ENCODE measurements at regions not wholly inside any gene's neighbourhood (a gene's known extent, or its start where the extent isn't known, plus 50 kb on each side); places are given as distances from the start of the nearest gene placed in this dataset.

GRCh38 chr5:100424787-100425186, 110.4 kb upstream of the FAM174A start:
- Histone ChIP-seq H3K9ac (no peak overlapping the region), H3K36me3 (replicated peaks in 1 of 2; ENCODE audit: control insufficient read depth in 1 of 2, insufficient read depth in 2 of 2, low read length in 1 of 2) (no peaks in the 10 kb centered on the region), H4K20me1 (ENCODE audit: insufficient read depth) (no peaks in the 10 kb centered on the region), H2AFZ (ENCODE audit: low read depth) (no peak overlapping the region), H3K4me2 (no peak overlapping the region), H3F3A (replicated peaks; ENCODE audit: insufficient read depth) (no peaks in the 10 kb centered on the region), H3K9me3 (no peaks in the 10 kb centered on the region), H3K27ac (ENCODE audit: low read depth in 2 of 2, low read length in 1 of 2) (no peak overlapping the region), H3K4me3 (ENCODE audit: low read depth in 2 of 2, low read length in 1 of 2) (no peak overlapping the region), H3K27me3 (ENCODE audit: insufficient read depth) (no peaks in the 10 kb centered on the region), H3K9me2 (no peaks in the 10 kb centered on the region), H3K79me2 (ENCODE audit: insufficient read depth) (no peaks in the 10 kb centered on the region), H3K4me1 (ENCODE audit: control insufficient read depth in 1 of 2, insufficient read depth in 2 of 2, low read depth in 1 of 2, low read length in 1 of 2) (no peaks in the 10 kb centered on the region)
- 71% methylated on average over 4 of the region's 4 CpGs for WGBS (ENCODE audit: low lambda C conversion rate)
- ChIA-PET POLR2A (no interaction called here), CTCF (no interaction called here)
- TF ChIP-seq CHD2 (IDR thresholded peaks at IDR 0.05; ENCODE audit: low read length, partially characterized antibody) (no peak), SIN3A (IDR thresholded peaks at IDR 0.05; ENCODE audit: borderline replicate concordance, low read depth, low read length) (no peak), MEF2A (IDR thresholded peaks at IDR 0.05; ENCODE audit: borderline replicate concordance, low read depth) (no peak), TAF1 (IDR thresholded peaks at IDR 0.05; ENCODE audit: borderline replicate concordance, low read depth, low read length) (no peak), SMC3 (IDR thresholded peaks at IDR 0.05; ENCODE audit: low read depth, low read length) (no peak), RFX5 (IDR thresholded peaks at IDR 0.05; ENCODE audit: low read length) (no peak), FOSL2 (IDR thresholded peaks at IDR 0.05; ENCODE audit: borderline replicate concordance, low read depth) (no peak), NFIC (IDR thresholded peaks at IDR 0.05; ENCODE audit: borderline replicate concordance) (no peak), ELF1 (IDR thresholded peaks at IDR 0.05) (no peak), JUND (IDR thresholded peaks at IDR 0.05) (no peak)
- TF ChIP-seq, protein P1, sequence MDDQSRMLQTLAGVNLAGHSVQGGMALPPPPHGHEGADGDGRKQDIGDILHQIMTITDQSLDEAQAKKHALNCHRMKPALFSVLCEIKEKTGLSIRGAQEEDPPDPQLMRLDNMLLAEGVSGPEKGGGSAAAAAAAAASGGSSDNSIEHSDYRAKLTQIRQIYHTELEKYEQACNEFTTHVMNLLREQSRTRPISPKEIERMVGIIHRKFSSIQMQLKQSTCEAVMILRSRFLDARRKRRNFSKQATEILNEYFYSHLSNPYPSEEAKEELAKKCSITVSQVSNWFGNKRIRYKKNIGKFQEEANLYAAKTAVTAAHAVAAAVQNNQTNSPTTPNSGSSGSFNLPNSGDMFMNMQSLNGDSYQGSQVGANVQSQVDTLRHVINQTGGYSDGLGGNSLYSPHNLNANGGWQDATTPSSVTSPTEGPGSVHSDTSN (IDR thresholded peaks at IDR 0.05) = no peak
- no peak for DNase-seq

GRCh38 chr5:100424017-100424416, 111.2 kb upstream of the FAM174A start:
- H4K20me1 ChIP-seq (ENCODE audit: insufficient read depth) = no peaks in the 10 kb centered on the region
- H3K79me2 ChIP-seq (ENCODE audit: insufficient read depth) = no peaks in the 10 kb centered on the region
- no peaks in the 10 kb centered on the region for H3K27me3 ChIP-seq (ENCODE audit: insufficient read depth)
- H3K4me1 ChIP-seq (ENCODE audit: control insufficient read depth in 1 of 2, insufficient read depth in 2 of 2, low read depth in 1 of 2, low read length in 1 of 2) = no peaks in the 10 kb centered on the region
- no peaks in the 10 kb centered on the region for H3K36me3 ChIP-seq (replicated peaks in 1 of 2; ENCODE audit: control insufficient read depth in 1 of 2, insufficient read depth in 2 of 2, low read length in 1 of 2)
- no peak overlapping the region for H3K9ac ChIP-seq
- DNase-seq = no peak
- TF ChIP-seq CHD2 (IDR thresholded peaks at IDR 0.05; ENCODE audit: low read length, partially characterized antibody) = no peak
- TF ChIP-seq, protein P1 (IDR thresholded peaks at IDR 0.05) = no peak
- no peak for TF ChIP-seq EP300 (IDR thresholded peaks at IDR 0.05; ENCODE audit: borderline replicate concordance in 1 of 2, low read depth in 1 of 2, low read length in 1 of 2)
- TF ChIP-seq TAF1 (IDR thresholded peaks at IDR 0.05; ENCODE audit: borderline replicate concordance, low read depth, low read length) = no peak
- TF ChIP-seq SIN3A (IDR thresholded peaks at IDR 0.05; ENCODE audit: borderline replicate concordance, low read depth, low read length) = no peak
- no peak for TF ChIP-seq YY1 (IDR thresholded peaks at IDR 0.05; ENCODE audit: low read depth)
- no peak for TF ChIP-seq FOXM1 (IDR thresholded peaks at IDR 0.05; ENCODE audit: low read depth)
- TF ChIP-seq POLR2AphosphoS5 (IDR thresholded peaks at IDR 0.05; ENCODE audit: low read depth, low read length) = no peak
- TF ChIP-seq RXRA (IDR thresholded peaks at IDR 0.05; ENCODE audit: borderline replicate concordance, low read depth) = no peak
- TF ChIP-seq, protein P2, sequence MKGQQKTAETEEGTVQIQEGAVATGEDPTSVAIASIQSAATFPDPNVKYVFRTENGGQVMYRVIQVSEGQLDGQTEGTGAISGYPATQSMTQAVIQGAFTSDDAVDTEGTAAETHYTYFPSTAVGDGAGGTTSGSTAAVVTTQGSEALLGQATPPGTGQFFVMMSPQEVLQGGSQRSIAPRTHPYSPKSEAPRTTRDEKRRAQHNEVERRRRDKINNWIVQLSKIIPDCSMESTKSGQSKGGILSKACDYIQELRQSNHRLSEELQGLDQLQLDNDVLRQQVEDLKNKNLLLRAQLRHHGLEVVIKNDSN (IDR thresholded peaks at IDR 0.05; ENCODE audit: borderline replicate concordance, low read depth) = no peak
- no peak for TF ChIP-seq MXI1 (IDR thresholded peaks at IDR 0.05; ENCODE audit: low read depth, low read length)
- TF ChIP-seq NFIC (IDR thresholded peaks at IDR 0.05; ENCODE audit: borderline replicate concordance) = no peak
- TF ChIP-seq CTCF (IDR thresholded peaks at IDR 0.05) = no peak
- TF ChIP-seq RAD21 (IDR thresholded peaks at IDR 0.05; ENCODE audit: low read length) = no peak
- TF ChIP-seq, protein P3, sequence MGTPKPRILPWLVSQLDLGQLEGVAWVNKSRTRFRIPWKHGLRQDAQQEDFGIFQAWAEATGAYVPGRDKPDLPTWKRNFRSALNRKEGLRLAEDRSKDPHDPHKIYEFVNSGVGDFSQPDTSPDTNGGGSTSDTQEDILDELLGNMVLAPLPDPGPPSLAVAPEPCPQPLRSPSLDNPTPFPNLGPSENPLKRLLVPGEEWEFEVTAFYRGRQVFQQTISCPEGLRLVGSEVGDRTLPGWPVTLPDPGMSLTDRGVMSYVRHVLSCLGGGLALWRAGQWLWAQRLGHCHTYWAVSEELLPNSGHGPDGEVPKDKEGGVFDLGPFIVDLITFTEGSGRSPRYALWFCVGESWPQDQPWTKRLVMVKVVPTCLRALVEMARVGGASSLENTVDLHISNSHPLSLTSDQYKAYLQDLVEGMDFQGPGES (IDR thresholded peaks at IDR 0.05; ENCODE audit: low read depth, low read length) = no peak
- TF ChIP-seq EZH2phosphoT487 (IDR thresholded peaks at IDR 0.05; ENCODE audit: borderline replicate concordance, low read depth) = no peak
- TF ChIP-seq NRF1 (IDR thresholded peaks at IDR 0.05; ENCODE audit: low read depth, low read length) = no peak
- TF ChIP-seq, protein P4, sequence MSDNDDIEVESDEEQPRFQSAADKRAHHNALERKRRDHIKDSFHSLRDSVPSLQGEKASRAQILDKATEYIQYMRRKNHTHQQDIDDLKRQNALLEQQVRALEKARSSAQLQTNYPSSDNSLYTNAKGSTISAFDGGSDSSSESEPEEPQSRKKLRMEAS (IDR thresholded peaks at IDR 0.05; ENCODE audit: low read depth) = no peak
- ChIA-PET CTCF (no interaction called here), POLR2A (no interaction called here)
- H3K4me3 ChIP-seq (ENCODE audit: low read depth in 2 of 2, low read length in 1 of 2) = no peak overlapping the region
- no peak overlapping the region for H3K4me2 ChIP-seq
- no peaks in the 10 kb centered on the region for H3F3A ChIP-seq (replicated peaks; ENCODE audit: insufficient read depth)
- no peaks in the 10 kb centered on the region for H3K9me3 ChIP-seq
- no peak overlapping the region for H2AFZ ChIP-seq (ENCODE audit: low read depth)
- 33% methylated on average over 1 of the region's 4 CpGs for WGBS (ENCODE audit: low lambda C conversion rate)
- no peaks in the 10 kb centered on the region for H3K9me2 ChIP-seq
- H3K27ac ChIP-seq (ENCODE audit: low read depth in 2 of 2, low read length in 1 of 2) = no peak overlapping the region

Data from SK-N-SH (cell line).